ENCODE measurements at regions not wholly inside any gene's neighbourhood (a gene's known extent, or its start where the extent isn't known, plus 50 kb on each side); places are given as distances from the start of the nearest gene placed in this dataset.
"Not testable (repeated sequence)": the region's sequence is repeated elsewhere in the genome, so short reads cannot be mapped to it uniquely, and the experiment has no call there.

DNA sequence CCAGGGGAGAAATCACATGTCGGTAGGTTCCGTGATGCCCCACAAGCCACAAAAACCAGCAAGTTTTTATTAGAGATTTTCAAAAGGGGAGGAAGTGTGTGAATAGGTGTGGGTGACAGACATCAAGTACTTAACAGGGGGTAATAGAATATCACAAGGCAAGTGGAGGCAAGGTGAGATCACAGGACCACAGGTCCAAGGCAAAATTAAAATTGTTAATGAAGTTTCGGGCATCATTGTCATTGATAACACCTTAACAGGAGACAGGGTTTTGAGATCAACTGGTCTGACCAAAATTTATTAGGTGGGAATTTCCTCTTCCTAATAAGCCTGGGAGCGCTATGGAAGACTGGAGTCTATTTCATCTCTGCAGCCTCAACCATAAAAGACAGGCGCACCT is 603.9 kb downstream of the KCNT2 start:
- BruUV-seq (replicated peaks); H4K20me1 ChIP-seq (ENCODE audit: control insufficient read depth, insufficient read depth); SMC1A ChIA-PET (ENCODE audit: uncharacterized antibody, unreplicated experiment); DNase-seq (ENCODE audit: low read depth, low spot score); in situ Hi-C loops (cut with MboI); ATAC-seq; H3K27me3 ChIP-seq (replicated peaks in 1 of 2; ENCODE audit: control insufficient read depth in 2 of 2, insufficient read depth in 2 of 2, low read length in 1 of 2); H3K4me2 ChIP-seq (ENCODE audit: control insufficient read depth, insufficient read depth); intact Hi-C loops (cut with micrococcal nuclease; ENCODE audit: unreplicated experiment); H3K27ac ChIP-seq (ENCODE audit: control insufficient read depth, insufficient read depth); H3K36me3 ChIP-seq (ENCODE audit: control insufficient read depth in 2 of 2, insufficient read depth in 2 of 2, low read length in 1 of 2); CTCF ChIA-PET; H3K4me1 ChIP-seq (ENCODE audit: control insufficient read depth, insufficient read depth, low read length); FAIRE-seq; RAD21 ChIA-PET (ENCODE audit: unreplicated experiment); H3K79me2 ChIP-seq (ENCODE audit: control insufficient read depth, insufficient read depth, low read length); H3K9me3 ChIP-seq (replicated peaks; ENCODE audit: control insufficient read depth, insufficient read depth, low read length); H2AFZ ChIP-seq (ENCODE audit: control insufficient read depth, low read depth, low read length); POLR2A ChIA-PET; H3K9ac ChIP-seq (ENCODE audit: control insufficient read depth, insufficient read depth, low read length); H3K4me3 ChIP-seq: not testable (repeated sequence)
- 60% methylated on average over 5 of the region's 5 CpGs for WGBS (ENCODE audit: insufficient coverage, insufficient replicate concordance, low lambda C conversion rate, missing lambda C conversion rate)

- FAIRE-seq, result no peak
- POLR2A ChIA-PET, result no interaction called here
- no peak for DNase-seq (ENCODE audit: low read depth, low spot score)
- Histone ChIP-seq H3K4me1 (ENCODE audit: control insufficient read depth, insufficient read depth, low read length) (no peaks in the 10 kb centered on the region), H3K4me3 (no peak overlapping the region), H3K27ac (ENCODE audit: control insufficient read depth, insufficient read depth) (no peak overlapping the region), H3K27me3 (replicated peaks in 1 of 2; ENCODE audit: control insufficient read depth in 2 of 2, insufficient read depth in 2 of 2, low read length in 1 of 2) (no peaks in the 10 kb centered on the region), H3K9me3 (replicated peaks; ENCODE audit: control insufficient read depth, insufficient read depth, low read length) (no peaks in the 10 kb centered on the region), H3K4me2 (ENCODE audit: control insufficient read depth, insufficient read depth) (no peak overlapping the region), H3K9ac (ENCODE audit: control insufficient read depth, insufficient read depth, low read length) (no peak overlapping the region), H3K36me3 (ENCODE audit: control insufficient read depth in 2 of 2, insufficient read depth in 2 of 2, low read length in 1 of 2) (no peaks in the 10 kb centered on the region), H3K79me2 (ENCODE audit: control insufficient read depth, insufficient read depth, low read length) (no peaks in the 10 kb centered on the region), H4K20me1 (ENCODE audit: control insufficient read depth, insufficient read depth) (no peaks in the 10 kb centered on the region), H2AFZ (ENCODE audit: control insufficient read depth, low read depth, low read length) (no peak overlapping the region)
- intact Hi-C loops (cut with micrococcal nuclease; ENCODE audit: unreplicated experiment) (no loop called here), in situ Hi-C loops (cut with MboI) (no loop called here)
- CTCF ChIA-PET, result interaction anchor here (0.8 kb wide), 1 partner anchor 19 kb away, joined by 3 read pairs; no protein-coding TSS in a partner anchor
- ATAC-seq, result no peak
- TF ChIP-seq, protein P1, sequence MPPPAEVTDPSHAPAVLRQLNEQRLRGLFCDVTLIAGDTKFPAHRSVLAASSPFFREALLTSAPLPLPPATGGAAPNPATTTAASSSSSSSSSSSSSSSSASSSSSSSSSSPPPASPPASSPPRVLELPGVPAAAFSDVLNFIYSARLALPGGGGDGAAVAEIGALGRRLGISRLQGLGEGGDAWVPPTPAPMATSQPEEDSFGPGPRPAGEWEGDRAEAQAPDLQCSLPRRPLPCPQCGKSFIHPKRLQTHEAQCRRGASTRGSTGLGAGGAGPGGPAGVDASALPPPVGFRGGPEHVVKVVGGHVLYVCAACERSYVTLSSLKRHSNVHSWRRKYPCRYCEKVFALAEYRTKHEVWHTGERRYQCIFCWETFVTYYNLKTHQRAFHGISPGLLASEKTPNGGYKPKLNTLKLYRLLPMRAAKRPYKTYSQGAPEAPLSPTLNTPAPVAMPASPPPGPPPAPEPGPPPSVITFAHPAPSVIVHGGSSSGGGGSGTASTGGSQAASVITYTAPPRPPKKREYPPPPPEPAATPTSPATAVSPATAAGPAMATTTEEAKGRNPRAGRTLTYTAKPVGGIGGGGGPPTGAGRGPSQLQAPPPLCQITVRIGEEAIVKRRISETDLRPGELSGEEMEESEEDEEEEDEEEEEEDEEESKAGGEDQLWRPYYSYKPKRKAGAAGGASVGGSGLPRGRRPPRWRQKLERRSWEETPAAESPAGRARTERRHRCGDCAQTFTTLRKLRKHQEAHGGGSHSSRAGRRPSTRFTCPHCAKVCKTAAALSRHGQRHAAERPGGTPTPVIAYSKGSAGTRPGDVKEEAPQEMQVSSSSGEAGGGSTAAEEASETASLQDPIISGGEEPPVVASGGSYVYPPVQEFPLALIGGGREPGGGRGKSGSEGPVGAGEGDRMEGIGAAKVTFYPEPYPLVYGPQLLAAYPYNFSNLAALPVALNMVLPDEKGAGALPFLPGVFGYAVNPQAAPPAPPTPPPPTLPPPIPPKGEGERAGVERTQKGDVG (CRISPR knock-in tag; IDR thresholded peaks at IDR 0.05), result no peak
- TF ChIP-seq MEF2B (IDR thresholded peaks at IDR 0.05; ENCODE audit: partially characterized antibody, poor library complexity, severe bottlenecking) (no peak), MYB (IDR thresholded peaks at IDR 0.05; ENCODE audit: borderline replicate concordance, low read depth, low read length) (no peak), ZNF384 (IDR thresholded peaks at IDR 0.05; ENCODE audit: borderline replicate concordance, low read depth, low read length) (no peak)
- no TSS peak for BruUV-seq (replicated peaks)
- RAD21 ChIA-PET (ENCODE audit: unreplicated experiment), result no interaction called here
- 12% methylated on average over 3 of the region's 3 CpGs for WGBS (ENCODE audit: insufficient coverage, insufficient replicate concordance, low lambda C conversion rate, missing lambda C conversion rate)
- SMC1A ChIA-PET (ENCODE audit: uncharacterized antibody, unreplicated experiment), result no interaction called here
These were observed 605.3 kb downstream of the KCNT2 start for GRCh38 chr1:196002906-196003305.

DNA sequence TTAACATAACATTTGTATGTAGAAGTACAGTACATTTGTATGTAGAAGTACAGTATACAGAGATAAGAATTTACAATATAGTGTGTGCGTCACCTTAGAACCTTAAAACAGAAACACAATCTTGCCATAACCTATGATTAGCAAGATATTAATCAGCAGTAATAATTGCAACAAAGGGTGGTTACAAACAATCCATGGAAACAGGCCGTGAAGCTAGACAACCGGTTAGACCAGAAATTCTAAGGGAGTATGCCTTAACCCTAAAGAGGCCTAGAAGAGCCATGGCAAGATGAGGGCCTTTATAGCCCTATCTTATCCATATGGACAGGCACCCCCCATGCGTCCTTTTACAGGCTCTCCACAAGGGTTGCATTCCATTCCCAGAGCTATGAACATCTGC is 605.9 kb downstream of the KCNT2 start:
- BruUV-seq (replicated peaks); H3K36me3 ChIP-seq (ENCODE audit: control insufficient read depth in 2 of 2, insufficient read depth in 2 of 2, low read length in 1 of 2); H3K4me2 ChIP-seq (ENCODE audit: control insufficient read depth, insufficient read depth); H3K4me1 ChIP-seq (ENCODE audit: control insufficient read depth, insufficient read depth, low read length); RAD21 ChIA-PET (ENCODE audit: unreplicated experiment); H3K79me2 ChIP-seq (ENCODE audit: control insufficient read depth, insufficient read depth, low read length); DNase-seq (ENCODE audit: low read depth, low spot score); H3K27ac ChIP-seq (ENCODE audit: control insufficient read depth, insufficient read depth); intact Hi-C loops (cut with micrococcal nuclease; ENCODE audit: unreplicated experiment); FAIRE-seq; H2AFZ ChIP-seq (ENCODE audit: control insufficient read depth, low read depth, low read length); POLR2A ChIA-PET; H3K27me3 ChIP-seq (replicated peaks in 1 of 2; ENCODE audit: control insufficient read depth in 2 of 2, insufficient read depth in 2 of 2, low read length in 1 of 2); ATAC-seq; H4K20me1 ChIP-seq (ENCODE audit: control insufficient read depth, insufficient read depth); H3K9me3 ChIP-seq (replicated peaks; ENCODE audit: control insufficient read depth, insufficient read depth, low read length); CTCF ChIA-PET; H3K4me3 ChIP-seq; in situ Hi-C loops (cut with MboI); H3K9ac ChIP-seq (ENCODE audit: control insufficient read depth, insufficient read depth, low read length): not testable (repeated sequence)
- WGBS (ENCODE audit: insufficient coverage, insufficient replicate concordance, low lambda C conversion rate, missing lambda C conversion rate), result 32% methylated on average over 4 of the region's 4 CpGs
- SMC1A ChIA-PET (ENCODE audit: uncharacterized antibody, unreplicated experiment), result interaction anchor here (1.1 kb wide), 1 partner anchor 17 kb away, joined by 3 read pairs; no protein-coding TSS in a partner anchor
